ENCODE measurements at regions not wholly inside any gene's neighbourhood (a gene's known extent, or its start where the extent isn't known, plus 50 kb on each side); places are given as distances from the start of the nearest gene placed in this dataset.

GRCh38 chr14:97782871-97783414, 985.8 kb downstream of the VRK1 start:
- TF ChIP-seq POLR2A (IDR thresholded peaks at IDR 0.05) = no peak
- TF ChIP-seq CTCF (IDR thresholded peaks at IDR 0.05) = no peak
- TF ChIP-seq POLR2AphosphoS5 (IDR thresholded peaks at IDR 0.05) = no peak
- TF ChIP-seq EP300 (IDR thresholded peaks at IDR 0.05) = no peak
